ENCODE measurements at regions not wholly inside any gene's neighbourhood (a gene's known extent, or its start where the extent isn't known, plus 50 kb on each side); places are given as distances from the start of the nearest gene placed in this dataset.

- DNase-seq = no peak
Measured at GRCh38 chr16:9383281-9383680, 291.8 kb downstream of the HAPSTR1 start.

- no peak for DNase-seq
Measured at GRCh38 chr16:9384141-9384540, 292.7 kb downstream of the HAPSTR1 start.

GRCh38 chr16:9389543-9390207 is 298.2 kb downstream of the HAPSTR1 start:
- no peak for DNase-seq

- no peak for DNase-seq
Measured at GRCh38 chr16:9392956-9393355, 301.5 kb downstream of the HAPSTR1 start.

- no peak for DNase-seq
Measured at GRCh38 chr16:9393591-9393990, 302.1 kb downstream of the HAPSTR1 start.

GRCh38 chr16:9395958-9396359 is 304.5 kb downstream of the HAPSTR1 start:
- DNase-seq = no peak

GRCh38 chr16:9399573-9399972 is 308.1 kb downstream of the HAPSTR1 start:
- no peak for DNase-seq

GRCh38 chr16:9401173-9401572 is 309.7 kb downstream of the HAPSTR1 start:
- DNase-seq = no peak

GRCh38 chr16:9402293-9402860 is 310.9 kb downstream of the HAPSTR1 start:
- DNase-seq = no peak

- no peak for DNase-seq
Measured at GRCh38 chr16:9404811-9405210, 313.4 kb downstream of the HAPSTR1 start.

GRCh38 chr16:9406038-9406712 is 314.7 kb downstream of the HAPSTR1 start:
- no peak for DNase-seq

- no peak for DNase-seq
Measured at GRCh38 chr16:9407206-9407758, 315.8 kb downstream of the HAPSTR1 start.

- no peak for DNase-seq
Measured at GRCh38 chr16:9408297-9408878, 316.9 kb downstream of the HAPSTR1 start.

- DNase-seq = no peak
Measured at GRCh38 chr16:9409560-9410493, 318.4 kb downstream of the HAPSTR1 start.

- DNase-seq = no peak
Measured at GRCh38 chr16:9411426-9411825, 320.0 kb downstream of the HAPSTR1 start.

- no peak for DNase-seq
Measured at GRCh38 chr16:9412031-9412914, 320.8 kb downstream of the HAPSTR1 start.

GRCh38 chr16:9412915-9413264 is 321.4 kb downstream of the HAPSTR1 start:
- DNase-seq = no peak

GRCh38 chr16:9415545-9415944 is 324.1 kb downstream of the HAPSTR1 start:
- DNase-seq = no peak

- no peak for DNase-seq
Measured at GRCh38 chr16:9417898-9418297, 326.5 kb downstream of the HAPSTR1 start.

- DNase-seq = no peak
Measured at GRCh38 chr16:9419161-9419560, 327.7 kb downstream of the HAPSTR1 start.

- DNase-seq = no peak
Measured at GRCh38 chr16:9422762-9423513, 331.5 kb downstream of the HAPSTR1 start.
